ENCODE measurements at regions not wholly inside any gene's neighbourhood (a gene's known extent, or its start where the extent isn't known, plus 50 kb on each side); places are given as distances from the start of the nearest gene placed in this dataset.

- no peak for TF ChIP-seq CTCF (IDR thresholded peaks at IDR 0.05)
- TF ChIP-seq POLR2A (IDR thresholded peaks at IDR 0.05) = no peak
These were observed 256.3 kb upstream of the KCNH8 start for GRCh38 chr3:18892047-18892446.
